Left renal cortex interstitium (tissue), 4 donors: ENCODE measurements at regions not wholly inside any gene's neighbourhood (a gene's known extent, or its start where the extent isn't known, plus 50 kb on each side); places are given as distances from the start of the nearest gene placed in this dataset.

ENCODE experiments used
- DNase-seq, 4 donors: peaks; one replicate each; pipeline ENCODE4 v3.0.0-alpha.2; 2013; ENCODE audit warnings: low read depth in 4 of 4, low spot score in 2 of 4, missing footprints in 1 of 4

DNA sequence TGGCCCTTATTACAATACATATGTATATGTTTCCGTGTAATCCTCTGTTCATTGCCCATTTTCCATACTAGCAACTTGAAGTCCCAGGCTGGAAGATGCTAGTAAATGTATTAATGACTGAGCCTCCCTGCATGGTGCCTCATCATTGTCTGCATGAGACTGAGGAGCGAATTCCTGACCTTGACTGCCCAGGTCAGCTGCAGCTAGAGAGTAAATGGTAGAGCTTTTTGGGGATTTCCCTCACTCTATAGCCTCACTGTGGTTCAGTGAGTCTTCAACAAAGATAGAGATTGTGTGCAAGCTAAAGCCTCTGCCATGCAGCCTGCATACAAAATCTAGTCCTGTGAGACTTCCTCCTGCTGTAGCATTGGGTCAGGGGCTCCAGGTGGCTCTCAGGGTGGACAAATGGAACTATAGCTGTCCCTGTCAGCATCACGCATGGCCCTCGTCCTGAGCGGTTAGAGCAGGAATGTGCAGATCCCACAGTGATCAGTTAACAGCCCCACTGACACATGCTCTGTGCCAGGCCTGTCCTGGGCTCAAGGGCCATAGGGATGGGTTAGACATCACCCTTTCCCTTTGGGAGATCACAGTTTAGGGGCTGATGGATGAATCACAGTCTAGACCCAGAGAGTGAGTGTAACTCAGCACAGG, 741.7 kb downstream of the MATN1 start:
- no peak for DNase-seq

DNA sequence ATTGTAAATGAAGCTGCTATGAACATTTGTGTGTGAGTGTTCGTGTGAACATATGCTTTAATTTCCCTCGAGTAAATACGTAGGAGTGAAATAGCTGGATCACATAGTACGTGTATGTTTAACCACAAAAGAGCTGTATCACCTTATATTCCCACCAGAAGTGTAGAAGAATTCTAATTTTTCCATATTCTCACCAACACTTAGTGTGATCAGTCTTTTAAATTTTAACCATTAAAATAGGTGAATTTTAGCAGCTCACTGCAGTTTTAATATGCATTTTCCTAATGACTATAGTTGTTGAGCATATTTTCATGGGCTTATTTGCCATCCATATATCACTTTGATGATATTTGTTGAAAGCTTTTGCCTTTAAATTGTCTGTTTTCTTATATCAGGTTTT, 741.2 kb downstream of the PTPRU start:
- no peak for DNase-seq

DNA sequence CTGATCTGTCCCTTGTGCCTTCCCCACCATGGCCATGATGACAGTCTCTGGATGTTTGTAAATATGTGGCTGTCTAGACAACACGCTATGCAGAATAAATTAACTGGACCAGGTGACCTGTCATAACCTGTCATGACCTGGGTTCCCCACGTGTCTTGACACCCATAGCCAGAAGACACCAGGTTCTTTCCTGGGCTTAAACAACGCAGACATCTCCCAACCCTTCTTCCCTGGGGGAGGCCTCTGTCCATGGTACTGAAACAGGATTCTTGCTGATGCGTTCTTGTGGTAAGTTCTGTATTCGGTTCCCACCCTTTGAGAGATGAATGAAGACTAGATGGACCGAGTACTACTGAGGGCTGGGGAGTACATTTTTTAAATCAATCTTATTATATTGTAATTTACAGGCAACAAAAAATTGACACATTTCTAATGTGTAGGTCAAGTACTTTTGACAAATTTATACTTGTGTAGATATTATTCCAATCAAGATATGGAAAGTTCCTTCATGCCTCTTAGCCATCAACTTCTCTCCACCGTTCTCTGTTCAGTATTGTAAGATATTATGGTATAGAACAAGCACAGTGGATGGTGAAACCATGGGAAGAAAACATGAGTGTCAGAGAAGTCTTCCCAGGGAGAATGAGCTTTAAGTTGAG, 738.8 kb downstream of the PTPRU start:
- DNase-seq = peak in 1 of 4 donors; percentile 51

- no peak for DNase-seq
Measured at GRCh38 chr1:29974316-29974724, 738.0 kb downstream of the PTPRU start.

DNA sequence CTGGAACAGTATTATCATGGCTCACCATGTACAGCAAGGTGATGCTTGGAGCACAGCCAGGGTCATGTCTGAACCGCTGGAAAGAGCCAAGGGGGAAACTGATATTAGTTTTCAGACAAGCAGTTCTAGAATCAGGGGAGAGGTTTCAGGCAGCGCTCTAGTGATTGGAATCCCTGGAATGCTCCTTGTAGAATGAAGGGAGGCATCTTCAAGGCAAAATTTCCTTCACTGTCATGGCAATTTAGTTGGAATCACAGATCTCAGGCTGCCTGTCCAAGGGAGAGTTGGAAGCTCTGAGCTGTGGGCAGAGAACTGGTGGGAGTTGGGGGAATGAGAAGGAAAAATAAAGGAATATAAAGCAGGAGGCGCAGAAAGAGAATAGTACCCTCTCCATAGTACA, 737.1 kb downstream of the PTPRU start:
- no peak for DNase-seq

DNA sequence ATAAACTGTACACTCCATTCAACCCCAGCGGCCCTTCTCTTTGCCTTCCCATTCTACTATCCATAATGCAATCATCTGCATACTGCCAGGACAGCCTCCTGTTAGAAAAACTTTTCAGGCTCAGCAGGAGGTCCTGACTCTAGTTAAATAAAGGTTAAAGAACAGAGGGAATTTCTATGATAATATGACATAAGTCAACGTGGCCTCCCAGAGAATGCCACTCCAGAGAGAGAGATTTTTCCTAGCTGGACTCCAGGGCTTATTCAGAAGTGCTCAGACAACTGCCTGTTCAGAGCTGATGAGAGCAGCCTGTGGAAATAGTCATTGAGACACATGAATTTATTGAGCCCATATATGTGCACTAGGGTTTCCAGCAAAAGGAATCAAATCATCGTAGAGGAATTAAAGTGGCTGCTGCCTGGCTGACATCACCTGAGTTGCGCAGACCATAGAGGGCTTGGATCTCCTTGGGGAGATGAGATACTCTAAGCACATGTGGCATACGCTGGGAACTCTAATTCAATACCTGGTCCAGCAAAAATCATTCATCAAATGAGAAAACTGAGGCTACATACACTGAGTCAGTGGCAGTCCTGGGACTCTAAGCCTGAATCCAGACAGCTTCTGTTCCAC, 736.2 kb downstream of the PTPRU start:
- DNase-seq = no peak

DNA sequence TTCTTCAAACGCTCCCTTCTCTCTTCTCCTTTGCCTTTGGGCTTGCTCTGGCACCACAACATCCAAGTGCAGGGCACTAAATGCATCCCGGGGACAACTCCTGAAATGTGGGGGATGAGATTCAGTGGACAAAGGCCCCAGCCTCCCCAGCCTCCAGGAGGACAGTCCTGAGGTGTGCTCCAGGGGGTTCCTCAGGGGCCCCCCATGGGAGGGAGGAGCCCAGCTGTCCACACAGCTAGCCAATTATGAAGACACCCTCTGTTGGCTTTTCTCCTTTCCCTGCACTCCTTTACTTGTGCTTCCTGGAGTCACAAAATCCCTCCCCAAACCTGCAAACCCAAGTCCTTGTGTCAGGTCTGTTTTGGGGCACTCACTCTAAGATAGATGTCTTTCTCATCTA, 735.4 kb downstream of the PTPRU start:
- DNase-seq = no peak

DNA sequence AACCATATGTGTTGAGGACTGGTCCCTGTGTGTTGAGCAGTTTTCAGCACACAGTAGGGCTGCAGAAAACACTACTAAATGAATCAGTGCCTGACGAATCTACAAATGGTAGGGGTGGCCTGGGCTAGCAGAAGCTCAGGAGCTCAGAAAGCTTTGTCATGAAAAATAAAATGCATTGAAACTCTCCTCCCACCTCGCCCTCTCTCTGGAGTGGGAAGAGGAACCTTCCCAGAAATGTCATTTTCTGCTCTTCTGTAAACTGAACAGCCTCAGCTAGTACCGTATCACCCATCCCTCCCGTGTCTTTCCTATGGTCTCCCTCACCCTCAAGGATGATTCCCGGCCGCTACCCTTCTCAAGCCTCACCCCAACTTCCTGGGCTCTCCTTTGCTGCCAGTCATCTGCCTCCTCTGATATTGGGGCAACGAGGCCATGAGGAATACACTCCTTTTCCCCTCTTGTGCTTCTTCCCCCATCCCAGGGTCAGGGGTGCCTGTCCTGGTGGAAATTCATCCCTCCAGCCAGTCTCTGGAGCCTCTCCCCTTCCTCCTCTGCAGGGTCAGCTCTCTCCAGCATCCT, 734.5 kb downstream of the PTPRU start:
- no peak for DNase-seq

GRCh38 chr1:29969576-29969975, 733.3 kb downstream of the PTPRU start:
- no peak for DNase-seq

DNA sequence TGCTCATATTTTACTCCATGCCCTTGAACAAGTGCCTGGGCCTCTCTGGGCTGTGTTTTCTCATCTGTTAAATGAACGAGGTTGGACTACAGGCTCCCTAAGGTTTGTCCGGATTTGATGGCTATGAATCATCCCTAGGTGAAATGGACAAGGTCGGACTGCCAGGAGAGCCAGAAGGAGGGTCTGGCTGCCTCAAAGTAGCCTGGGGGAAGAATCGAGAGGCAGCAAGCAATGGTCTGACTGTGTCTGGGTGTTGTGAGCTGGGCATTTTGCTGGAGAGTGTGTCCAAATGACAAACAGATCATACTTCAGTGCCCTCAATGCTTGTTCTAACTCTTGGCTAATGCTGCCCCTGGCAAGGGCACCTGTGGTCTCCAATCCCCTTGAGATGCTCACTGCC, 730.9 kb downstream of the PTPRU start:
- DNase-seq = no peak

- no peak for DNase-seq
Measured at GRCh38 chr1:29966526-29967045, 730.3 kb downstream of the PTPRU start.

DNA sequence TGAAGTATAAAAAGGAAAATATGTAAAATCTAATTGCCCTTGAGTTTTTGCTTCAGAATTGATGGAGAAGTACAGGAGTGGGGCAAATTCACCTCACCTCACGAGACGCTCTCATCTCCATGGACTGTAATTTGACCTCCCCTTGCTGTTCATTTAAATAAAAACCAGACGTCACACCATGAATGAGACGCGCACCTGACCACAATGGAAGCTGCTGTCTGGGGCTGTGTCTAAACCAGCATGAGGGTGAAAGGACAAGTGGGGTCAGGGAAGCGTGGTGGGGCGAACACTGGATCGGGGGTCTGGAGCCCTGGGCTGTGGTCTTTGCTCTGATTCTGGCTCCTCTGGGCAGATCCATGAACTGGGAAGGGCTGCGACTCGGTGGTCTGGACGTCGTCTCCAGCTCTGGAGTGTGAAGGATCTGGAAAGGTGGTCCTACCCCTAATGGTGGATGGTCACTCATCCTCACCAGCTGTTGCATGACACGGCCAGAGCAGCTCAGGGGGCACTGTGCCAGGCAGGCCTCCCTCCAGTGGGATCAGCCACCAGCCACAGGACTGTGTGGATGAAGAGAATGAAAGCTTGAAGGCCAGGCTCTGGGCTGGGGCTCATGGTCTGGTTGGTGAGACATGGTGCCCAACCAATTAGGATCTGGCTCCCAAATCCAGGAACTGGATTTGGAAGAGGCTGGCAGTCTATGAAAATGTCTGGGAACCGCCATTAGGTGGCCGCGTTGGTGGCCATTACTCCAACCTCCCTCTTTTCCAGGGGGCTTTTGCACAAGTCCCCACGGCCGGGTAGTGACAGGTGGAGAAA, 728.6 kb downstream of the PTPRU start:
- DNase-seq = no peak

GRCh38 chr1:29963946-29964345, 727.6 kb downstream of the PTPRU start:
- DNase-seq = no peak

- no peak for DNase-seq
Measured at GRCh38 chr1:29962831-29963247, 726.5 kb downstream of the PTPRU start.

DNA sequence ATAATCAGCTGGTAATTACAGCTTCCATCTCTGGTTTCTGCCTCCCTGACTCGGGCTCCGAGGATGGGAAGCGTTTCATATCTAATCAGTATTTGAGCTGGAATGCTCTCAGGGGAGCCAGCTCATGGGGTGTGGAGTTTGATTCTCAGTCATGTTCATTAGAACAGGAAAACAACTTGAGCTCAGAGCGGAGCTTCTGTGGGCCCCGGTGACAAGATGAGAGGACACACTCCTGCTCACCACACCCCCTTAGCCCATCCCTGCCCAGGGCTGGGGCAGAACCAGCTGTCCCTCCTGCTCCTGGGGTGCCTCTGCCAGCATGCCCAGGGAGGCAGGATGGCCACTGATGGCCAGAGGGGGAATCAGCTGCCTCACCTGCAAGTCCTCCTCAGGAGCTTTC, 726.0 kb downstream of the PTPRU start:
- no peak for DNase-seq

DNA sequence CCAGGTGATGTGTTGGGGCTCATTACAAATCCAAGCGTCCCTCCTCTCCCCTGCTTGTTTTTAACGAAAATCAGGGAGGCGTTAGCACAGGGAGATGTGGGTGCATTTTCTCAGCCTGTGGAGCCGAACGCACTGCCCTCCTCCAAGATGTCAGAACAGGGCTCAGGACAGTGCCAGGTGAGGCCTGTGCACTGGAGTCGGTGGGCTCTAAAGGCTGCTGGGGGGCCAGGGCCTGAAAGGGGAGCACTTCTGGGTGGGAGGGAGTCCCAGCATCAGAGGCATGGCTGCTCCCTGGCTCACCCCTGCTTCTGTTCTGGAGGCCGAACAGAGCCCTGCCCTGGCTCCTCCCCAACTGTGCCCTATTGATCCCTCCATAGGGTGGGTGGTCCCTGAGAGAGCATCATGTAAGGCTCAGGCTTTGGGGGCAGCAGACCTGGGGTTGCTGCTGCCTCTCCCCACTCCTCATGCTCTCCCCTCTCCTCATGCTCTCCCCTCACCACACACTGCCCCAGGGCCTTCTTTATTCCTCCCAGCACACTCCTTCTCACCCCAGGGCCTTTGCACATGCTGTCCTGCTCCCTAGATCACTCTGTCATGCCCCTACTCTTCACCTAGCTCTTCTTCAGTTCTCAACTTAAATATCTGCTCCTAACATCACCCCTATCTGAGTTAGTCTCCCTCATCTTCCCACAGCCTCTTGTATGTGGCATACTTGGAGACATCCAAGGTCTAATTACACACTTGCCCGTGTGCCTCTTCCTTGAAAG, 725.2 kb downstream of the PTPRU start:
- DNase-seq = no peak

DNA sequence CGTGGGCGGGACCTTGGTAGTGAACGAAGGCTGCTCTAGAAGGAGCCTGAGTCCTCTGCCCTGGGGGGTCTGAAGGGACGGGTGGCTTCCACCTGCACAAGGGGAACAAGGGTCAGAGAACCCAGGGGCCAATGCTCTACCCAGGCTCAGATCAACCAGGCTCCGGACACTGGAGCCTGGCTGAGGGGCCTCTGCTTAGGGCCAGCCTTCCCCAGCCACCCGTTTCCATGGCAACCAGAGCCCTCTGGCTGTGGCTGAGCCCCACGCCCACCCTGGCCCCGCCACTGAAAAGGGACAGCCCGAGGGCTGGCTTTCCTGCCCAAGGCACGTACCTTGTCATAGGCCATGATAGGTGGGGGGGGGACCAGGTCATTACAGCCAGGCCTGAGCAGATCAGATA, 724.6 kb downstream of the PTPRU start:
- DNase-seq = no peak

DNA sequence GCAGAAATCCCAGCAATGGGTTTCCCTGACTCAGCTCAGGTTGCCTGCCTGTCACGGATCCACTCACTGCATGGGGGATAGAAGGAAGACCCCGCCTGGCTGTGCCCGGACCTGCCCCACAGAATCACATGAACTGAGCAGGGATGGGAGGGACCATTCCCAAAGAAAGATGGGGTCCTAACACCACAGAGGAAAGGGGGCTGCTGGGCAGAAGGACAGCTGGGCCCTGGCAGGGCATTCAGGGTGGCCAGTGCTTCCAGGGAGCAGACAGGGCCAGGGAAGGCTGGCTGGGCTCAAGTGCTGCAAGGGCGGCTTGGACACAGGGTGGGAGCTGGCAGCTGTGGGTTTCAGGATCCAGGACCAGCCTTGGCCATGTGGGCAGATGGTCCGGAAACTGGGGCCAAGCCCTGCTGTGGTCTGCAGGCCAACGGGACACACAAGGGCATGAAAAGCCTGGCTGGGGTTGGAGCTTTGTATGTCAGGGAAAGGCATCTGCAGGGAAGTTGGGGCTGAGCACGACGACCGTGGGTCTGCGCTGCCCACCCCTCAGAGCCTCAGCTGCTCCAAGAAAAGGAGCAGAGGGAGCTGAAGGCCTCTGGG, 723.9 kb downstream of the PTPRU start:
- DNase-seq = no peak

GRCh38 chr1:29959356-29959755, 723.0 kb downstream of the PTPRU start:
- DNase-seq = no peak

- no peak for DNase-seq
Measured at GRCh38 chr1:29958271-29958670, 721.9 kb downstream of the PTPRU start.
